Heart left ventricle (tissue), 13 donors: ENCODE measurements at regions not wholly inside any gene's neighbourhood (a gene's known extent, or its start where the extent isn't known, plus 50 kb on each side); places are given as distances from the start of the nearest gene placed in this dataset.

Experiments used
- POLR2A ChIP-seq, 2 donors: fragments of 450-650 bp; IDR thresholded peaks; one replicate each; pipeline ENCODE4 v1.6.1; 2017; ENCODE audit warnings: antibody characterized with exemption in 2 of 2, mild to moderate bottlenecking in 2 of 2, moderate library complexity in 2 of 2
- TF ChIP-seq, protein P1 (sequence below), 12 donors: fragments of 200-600 bp; sonication (generic) in 4 of 12; IDR thresholded peaks; one replicate each; pipeline versions ENCODE4 v1.5.0 to v1.8.0; 2018 to 2022; ENCODE audit warnings: antibody characterized with exemption in 12 of 12, mild to moderate bottlenecking in 5 of 12
- donor health status: ischemic (EF 13 %, LVEDD 7.1; RV severe dilation, severe dysfunction).
- donor health status: DM: no; HTN: yes; CAD: no.
- donor health status: DM: no; HTN: no; CAD: no.
- donor health status: ischemic (EF 25% LVEDD 6.9; RV normal size, moderate dysfunction).
- donor health status: ischemic (EF 25% LVEDD 5.7; RV mildly dilated, moderate dysfunction).
- donor health status: ischemic (EF 35%, LVEDD 5.7; RV mildly dilated, moderate dysfunction).
- donor health status: nonischemic (EF 11% LVEDD 7.7; RV severe dilation, severe dysfunction).
- donor health status: DM: yes; HTN: yes; CAD: no.
- donor health status: PGD.
- donor health status: ischemic (EF 29% LVEDD 5.4; RV normal size, mild dysfunction).
- donor health status: nonischemic (EF 23%, LVEDD 6.1; RV moderate dilation, normal function).

DNA sequence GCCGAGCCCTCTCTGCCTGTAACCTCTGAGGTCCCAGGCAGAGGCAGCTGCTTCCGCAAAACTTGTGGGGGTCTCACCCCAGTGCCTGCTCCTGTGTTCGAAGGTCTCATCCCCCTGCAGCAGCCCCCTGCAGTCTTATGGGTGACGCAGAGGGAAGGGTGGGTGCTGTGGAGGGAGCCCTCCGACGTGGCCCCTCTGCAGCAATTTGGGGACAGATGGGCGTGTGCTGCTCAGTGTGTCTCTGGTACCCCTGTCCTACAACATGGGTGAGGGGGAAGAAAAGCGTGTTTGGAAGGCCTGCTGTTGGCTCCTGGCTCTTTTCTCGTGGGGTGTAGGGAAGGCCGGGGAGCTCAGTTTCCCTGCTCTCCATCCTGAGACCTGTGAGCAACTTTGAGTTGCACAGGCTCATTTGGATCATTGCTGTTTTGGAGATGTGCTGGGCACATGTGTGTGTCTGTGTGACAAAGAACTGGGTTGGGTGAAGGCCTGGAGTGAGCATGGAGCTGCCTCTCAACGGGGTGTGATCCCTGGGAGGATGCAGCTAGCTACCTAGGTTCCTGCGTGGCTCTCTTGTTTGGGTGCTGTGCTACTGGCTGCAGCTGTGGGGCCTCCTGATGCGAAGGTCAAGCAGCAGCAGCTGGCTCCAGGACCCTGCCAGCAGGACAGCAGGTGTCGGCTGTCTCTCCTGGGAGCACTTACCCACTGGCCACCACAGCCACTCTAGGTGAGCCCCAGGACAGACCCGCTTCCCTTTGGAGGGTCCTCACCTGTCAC lies 179.6 kb upstream of the PITX1 start:
- TF ChIP-seq, protein P1, sequence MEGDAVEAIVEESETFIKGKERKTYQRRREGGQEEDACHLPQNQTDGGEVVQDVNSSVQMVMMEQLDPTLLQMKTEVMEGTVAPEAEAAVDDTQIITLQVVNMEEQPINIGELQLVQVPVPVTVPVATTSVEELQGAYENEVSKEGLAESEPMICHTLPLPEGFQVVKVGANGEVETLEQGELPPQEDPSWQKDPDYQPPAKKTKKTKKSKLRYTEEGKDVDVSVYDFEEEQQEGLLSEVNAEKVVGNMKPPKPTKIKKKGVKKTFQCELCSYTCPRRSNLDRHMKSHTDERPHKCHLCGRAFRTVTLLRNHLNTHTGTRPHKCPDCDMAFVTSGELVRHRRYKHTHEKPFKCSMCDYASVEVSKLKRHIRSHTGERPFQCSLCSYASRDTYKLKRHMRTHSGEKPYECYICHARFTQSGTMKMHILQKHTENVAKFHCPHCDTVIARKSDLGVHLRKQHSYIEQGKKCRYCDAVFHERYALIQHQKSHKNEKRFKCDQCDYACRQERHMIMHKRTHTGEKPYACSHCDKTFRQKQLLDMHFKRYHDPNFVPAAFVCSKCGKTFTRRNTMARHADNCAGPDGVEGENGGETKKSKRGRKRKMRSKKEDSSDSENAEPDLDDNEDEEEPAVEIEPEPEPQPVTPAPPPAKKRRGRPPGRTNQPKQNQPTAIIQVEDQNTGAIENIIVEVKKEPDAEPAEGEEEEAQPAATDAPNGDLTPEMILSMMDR (IDR thresholded peaks at IDR 0.05): no peak
- TF ChIP-seq POLR2A (IDR thresholded peaks at IDR 0.05): no peak
